ENCODE measurements at regions not wholly inside any gene's neighbourhood (a gene's known extent, or its start where the extent isn't known, plus 50 kb on each side); places are given as distances from the start of the nearest gene placed in this dataset.

DNA sequence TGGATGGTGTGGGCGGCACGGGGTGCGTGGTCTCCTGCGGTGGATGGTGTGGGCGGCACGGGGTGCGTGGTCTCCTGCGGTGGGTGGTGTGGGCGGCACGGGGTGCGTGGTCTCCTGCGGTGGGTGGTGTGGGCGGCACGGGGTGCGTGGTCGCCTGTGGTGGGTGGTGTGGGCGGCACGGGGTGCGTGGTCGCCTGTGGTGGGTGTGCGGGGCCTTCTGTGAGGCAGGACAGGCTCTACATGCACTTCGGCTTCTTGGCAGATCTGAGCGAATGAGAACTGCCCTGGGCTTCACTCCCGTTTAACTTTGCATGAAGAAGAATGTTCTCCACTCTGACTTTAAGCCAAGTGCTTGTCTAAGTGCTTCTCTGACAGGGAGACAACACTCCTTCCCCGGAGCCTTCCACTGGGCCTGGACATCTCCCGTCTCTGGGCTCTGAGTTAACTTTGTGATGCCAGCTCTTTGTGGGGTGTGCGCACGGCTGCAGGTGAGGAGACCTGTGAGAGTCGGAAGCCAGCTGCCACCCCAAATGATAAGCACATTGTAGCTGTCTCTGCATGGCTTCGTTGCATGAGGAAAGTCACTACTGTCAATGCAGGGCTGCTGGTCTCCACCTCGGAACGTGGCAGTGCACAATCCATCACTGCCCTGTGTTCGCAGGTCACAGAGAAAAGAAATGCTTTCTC is 244.8 kb downstream of the DLL1 start:
- no peaks in the 10 kb centered on the region for H3K9me3 ChIP-seq (ENCODE audit: control insufficient read depth, low read length)
- H3K27ac ChIP-seq (ENCODE audit: low read length): peak overlapping the region; percentile 71
- H3K4me3 ChIP-seq (ENCODE audit: low read length): no peak overlapping the region
- DNase-seq (no peak), ATAC-seq (no peak)
- 78% methylated on average over 33 of the region's 33 CpGs for WGBS
- intact Hi-C loops (cut with DNase I): loop anchor here in 2 of 4 donors (10.0 kb wide), 1 partner anchor 239 kb away; no protein-coding TSS in a partner anchor
- H3K27me3 ChIP-seq (ENCODE audit: control insufficient read depth, insufficient read depth): no peaks in the 10 kb centered on the region
- peaks cover 6% of the 10 kb centered on the region for H3K4me1 ChIP-seq (ENCODE audit: control insufficient read depth, insufficient read depth, low read length)

DNA sequence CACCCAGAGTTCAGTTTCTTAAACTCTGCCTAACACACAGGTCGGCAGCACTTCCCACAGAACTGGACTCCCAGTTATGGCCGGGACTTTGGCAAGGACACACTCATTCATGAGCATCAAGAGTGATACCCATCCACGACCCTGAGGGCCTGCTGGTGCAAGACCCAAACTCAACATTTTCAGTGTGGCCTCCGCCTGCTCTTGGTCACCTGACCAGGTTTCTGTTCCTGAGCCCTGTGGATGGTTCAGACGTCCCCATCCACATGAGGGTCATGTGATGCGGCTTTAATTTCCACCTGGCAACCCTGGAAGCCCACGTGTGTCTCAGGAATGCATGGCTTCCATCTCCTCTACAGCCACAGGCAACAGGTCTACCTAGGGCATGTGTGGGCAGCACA is 245.3 kb downstream of the DLL1 start:
- Histone ChIP-seq H3K27ac (ENCODE audit: low read length) (peak overlapping the region; percentile 71), H3K27me3 (ENCODE audit: control insufficient read depth, insufficient read depth) (no peaks in the 10 kb centered on the region), H3K9me3 (ENCODE audit: control insufficient read depth, low read length) (no peaks in the 10 kb centered on the region), H3K4me3 (ENCODE audit: low read length) (no peak overlapping the region), H3K4me1 (ENCODE audit: control insufficient read depth, insufficient read depth, low read length) (peaks cover 6% of the 10 kb centered on the region)
- intact Hi-C loops (cut with DNase I): loop anchor here in 2 of 4 donors (10.0 kb wide), 1 partner anchor 239 kb away; no protein-coding TSS in a partner anchor
- ATAC-seq: no peak
- DNase-seq: no peak
- WGBS: 84% methylated on average over 7 of the region's 7 CpGs

DNA sequence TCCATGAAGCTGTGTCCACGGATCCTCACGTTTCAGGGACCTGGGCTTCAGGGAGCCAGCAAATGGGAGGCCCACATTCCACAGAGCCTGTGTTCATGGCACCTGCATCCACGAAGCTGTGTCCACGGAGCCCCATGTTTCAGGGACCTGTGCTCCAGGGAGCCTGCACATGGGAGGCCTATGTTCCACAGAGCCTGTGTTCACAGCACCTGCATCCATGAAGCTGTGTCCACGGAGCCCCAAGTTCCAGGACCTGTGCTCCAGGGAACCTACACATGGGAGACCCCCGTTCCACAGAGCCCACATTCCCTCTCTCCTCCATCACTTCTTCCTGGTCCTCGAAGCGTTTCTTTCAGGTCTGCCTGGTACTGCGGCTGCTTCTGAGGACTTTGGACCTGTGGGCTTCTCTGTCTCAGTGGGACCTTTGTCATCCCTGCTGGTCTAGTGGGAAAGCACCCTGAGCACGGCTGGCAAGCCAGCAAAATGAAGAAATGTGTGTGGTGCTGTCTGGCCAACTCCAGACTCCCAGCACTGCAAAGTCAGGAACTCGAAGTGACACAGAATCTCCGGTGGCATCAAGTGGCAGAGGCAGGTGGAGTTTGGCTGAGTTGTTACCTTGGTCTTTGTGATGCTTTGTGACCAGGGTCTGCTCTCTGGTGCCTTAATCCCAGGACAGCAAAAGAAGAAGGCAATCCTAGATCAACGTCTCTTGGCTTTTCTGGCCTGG is 245.9 kb downstream of the DLL1 start:
- Histone ChIP-seq H3K27ac (ENCODE audit: low read length) (peak overlapping the region; percentile 71), H3K4me1 (ENCODE audit: control insufficient read depth, insufficient read depth, low read length) (peaks cover 6% of the 10 kb centered on the region), H3K9me3 (ENCODE audit: control insufficient read depth, low read length) (no peaks in the 10 kb centered on the region), H3K4me3 (ENCODE audit: low read length) (no peak overlapping the region), H3K27me3 (ENCODE audit: control insufficient read depth, insufficient read depth) (no peaks in the 10 kb centered on the region)
- WGBS: 87% methylated on average over 13 of the region's 13 CpGs
- ATAC-seq (no peak), DNase-seq (no peak)
- intact Hi-C loops (cut with DNase I): loop anchor here in 2 of 4 donors (5.0 to 10.0 kb wide), 2 partner anchors 240 to 477 kb away; no protein-coding TSS in a partner anchor

DNA sequence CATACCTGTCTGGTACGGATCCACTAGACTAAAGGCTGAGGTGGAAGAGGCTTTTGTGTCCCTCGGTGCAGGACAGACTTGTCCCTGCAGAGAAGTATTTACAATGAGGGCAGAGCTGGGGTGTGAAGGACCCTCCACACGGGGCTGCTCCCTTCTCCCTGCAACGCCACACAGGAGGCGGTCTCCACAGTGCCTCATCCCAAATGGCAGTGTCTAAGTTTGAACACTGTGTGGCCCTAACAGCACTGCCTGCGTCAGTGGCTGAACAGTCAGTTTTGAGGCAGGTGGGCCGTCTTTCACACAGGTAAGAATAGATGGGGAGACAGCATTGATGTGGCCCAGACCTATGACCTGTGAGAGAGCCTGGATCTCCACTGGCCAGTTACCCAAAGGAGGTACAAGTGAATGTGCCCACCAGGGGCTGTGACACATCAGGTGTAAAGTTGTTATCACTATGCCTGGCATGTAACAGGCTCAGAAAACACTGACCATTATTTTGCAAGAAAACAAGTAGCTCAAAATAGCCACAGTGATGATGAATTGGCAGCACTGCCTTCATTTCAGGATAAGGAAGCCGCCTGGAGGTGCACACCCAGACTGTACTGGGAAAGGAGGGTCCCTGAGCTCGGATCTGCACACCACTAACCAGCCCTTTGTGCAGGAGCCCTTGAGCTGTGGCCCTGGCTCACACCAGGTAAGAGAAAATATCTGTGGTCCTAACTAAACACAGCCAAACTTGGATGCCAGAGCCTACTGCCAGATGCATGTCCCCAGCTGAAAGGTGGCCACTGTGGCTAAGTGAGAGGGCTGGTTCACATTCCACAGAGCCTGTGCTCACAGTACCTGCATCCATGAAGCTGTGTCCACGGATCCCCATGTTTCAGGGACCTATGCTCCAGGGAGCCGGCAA is 246.7 kb downstream of the DLL1 start:
- DNase-seq (no peak), ATAC-seq (peak; percentile 42 to 64)
- H3K4me3 ChIP-seq (ENCODE audit: low read length): no peak overlapping the region
- WGBS: 66% methylated on average over 11 of the region's 11 CpGs
- no peaks in the 10 kb centered on the region for H3K9me3 ChIP-seq (ENCODE audit: control insufficient read depth, low read length)
- no peaks in the 10 kb centered on the region for H3K27me3 ChIP-seq (ENCODE audit: control insufficient read depth, insufficient read depth)
- H3K27ac ChIP-seq (ENCODE audit: low read length): peak overlapping the region; percentile 71
- peaks cover 6% of the 10 kb centered on the region for H3K4me1 ChIP-seq (ENCODE audit: control insufficient read depth, insufficient read depth, low read length)
- intact Hi-C loops (cut with DNase I): loop anchor here in 2 of 4 donors (5.0 to 10.0 kb wide), 2 partner anchors 241 to 478 kb away; no protein-coding TSS in a partner anchor

DNA sequence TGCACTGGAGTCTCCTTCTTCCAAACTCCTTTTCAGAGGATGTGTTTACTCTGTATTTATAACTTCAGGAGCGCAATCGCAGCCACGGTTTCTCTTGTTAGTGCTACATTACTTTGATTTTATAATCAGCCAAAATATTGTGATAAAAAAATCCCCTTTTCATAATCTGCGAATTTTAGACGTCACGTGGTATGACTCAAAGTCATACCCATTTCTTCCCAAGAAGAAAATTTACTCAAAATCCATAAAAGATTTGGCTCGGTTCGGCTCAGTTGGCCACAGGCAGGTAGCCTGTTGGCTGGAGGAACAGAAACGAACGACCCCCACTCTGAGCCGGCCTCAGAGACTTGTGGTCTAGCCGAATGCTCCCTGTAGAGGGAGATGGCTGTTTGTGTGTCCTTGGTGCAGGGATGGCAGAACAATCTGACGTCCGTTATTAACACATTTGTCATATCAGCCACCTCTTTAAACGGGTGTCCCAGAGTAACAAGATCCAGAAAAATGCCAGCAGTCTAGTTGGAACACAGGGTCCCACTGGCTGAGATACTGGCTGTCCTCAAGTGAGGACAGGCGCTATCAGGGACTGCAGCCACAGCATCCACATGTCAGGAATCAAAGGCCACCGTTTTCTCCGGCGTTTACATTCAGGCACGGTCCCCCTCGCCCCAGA is 247.6 kb downstream of the DLL1 start:
- no peaks in the 10 kb centered on the region for H3K27me3 ChIP-seq (ENCODE audit: control insufficient read depth, insufficient read depth)
- intact Hi-C loops (cut with DNase I): loop anchor here in 2 of 4 donors (5.0 to 10.0 kb wide), 2 partner anchors 242 to 479 kb away; no protein-coding TSS in a partner anchor
- H3K27ac ChIP-seq (ENCODE audit: low read length): peak overlapping the region; percentile 79
- H3K4me1 ChIP-seq (ENCODE audit: control insufficient read depth, insufficient read depth, low read length): peaks cover 6% of the 10 kb centered on the region
- H3K9me3 ChIP-seq (ENCODE audit: control insufficient read depth, low read length): no peaks in the 10 kb centered on the region
- WGBS: 62% methylated on average over 21 of the region's 21 CpGs
- no peak for DNase-seq
- H3K4me3 ChIP-seq (ENCODE audit: low read length): no peak overlapping the region
- ATAC-seq: peak; percentile 83 to 84

DNA sequence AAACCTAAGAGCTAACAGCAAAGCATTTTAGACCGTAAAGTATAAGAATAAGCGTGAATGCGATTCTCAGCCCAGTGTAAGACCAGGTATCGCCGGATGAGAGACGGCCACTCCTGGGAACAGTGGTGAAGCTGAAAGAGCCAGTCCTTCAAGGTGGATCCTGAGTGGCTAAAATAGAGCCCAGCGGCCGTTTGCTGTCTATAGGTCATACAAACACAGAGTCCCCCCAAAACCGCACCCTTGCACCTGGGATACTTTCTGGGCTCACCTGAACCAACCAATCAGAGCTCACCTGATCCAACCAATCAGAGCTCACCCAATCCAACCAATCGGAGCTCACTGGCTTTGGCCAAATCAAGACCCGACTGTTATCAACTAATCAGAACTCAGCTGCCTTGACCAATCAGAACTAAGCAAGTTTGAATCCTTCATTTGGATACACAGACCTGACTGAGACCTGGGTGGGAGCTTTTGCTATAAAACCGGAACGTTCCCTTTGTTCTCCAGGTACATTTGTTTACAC is 248.2 kb downstream of the DLL1 start:
- WGBS: 93% methylated on average over 13 of the region's 13 CpGs
- no peak for DNase-seq
- Histone ChIP-seq H3K4me3 (ENCODE audit: low read length) (no peak overlapping the region), H3K27ac (ENCODE audit: low read length) (peak overlapping the region; percentile 79), H3K4me1 (ENCODE audit: control insufficient read depth, insufficient read depth, low read length) (peaks cover 6% of the 10 kb centered on the region), H3K27me3 (ENCODE audit: control insufficient read depth, insufficient read depth) (no peaks in the 10 kb centered on the region), H3K9me3 (ENCODE audit: control insufficient read depth, low read length) (no peaks in the 10 kb centered on the region)
- ATAC-seq: no peak
- intact Hi-C loops (cut with DNase I): loop anchor here in 2 of 4 donors (5.0 to 10.0 kb wide), 2 partner anchors 242 to 480 kb away; no protein-coding TSS in a partner anchor

DNA sequence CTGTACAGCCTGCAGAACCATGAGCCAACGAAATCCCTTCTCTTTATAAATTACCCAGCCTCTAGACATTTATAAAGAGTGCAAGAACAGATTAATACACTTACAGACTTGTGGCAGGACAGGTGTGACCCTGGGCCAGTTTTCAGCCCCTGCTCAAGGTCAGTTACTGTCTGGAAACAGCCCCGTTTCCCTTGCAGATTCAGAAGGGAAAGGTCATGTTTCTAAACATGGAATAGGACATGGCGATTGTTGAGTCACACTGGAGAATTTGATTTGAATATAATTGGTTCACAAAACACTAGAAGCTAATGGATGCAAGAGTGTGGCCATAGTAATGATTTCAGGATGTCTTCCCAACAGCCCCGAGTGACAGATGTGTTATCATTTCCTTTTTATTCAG is 248.8 kb downstream of the DLL1 start:
- H3K27ac ChIP-seq (ENCODE audit: low read length): peak overlapping the region; percentile 79
- peak in 1 of 2 donors; percentile 18 for ATAC-seq

DNA sequence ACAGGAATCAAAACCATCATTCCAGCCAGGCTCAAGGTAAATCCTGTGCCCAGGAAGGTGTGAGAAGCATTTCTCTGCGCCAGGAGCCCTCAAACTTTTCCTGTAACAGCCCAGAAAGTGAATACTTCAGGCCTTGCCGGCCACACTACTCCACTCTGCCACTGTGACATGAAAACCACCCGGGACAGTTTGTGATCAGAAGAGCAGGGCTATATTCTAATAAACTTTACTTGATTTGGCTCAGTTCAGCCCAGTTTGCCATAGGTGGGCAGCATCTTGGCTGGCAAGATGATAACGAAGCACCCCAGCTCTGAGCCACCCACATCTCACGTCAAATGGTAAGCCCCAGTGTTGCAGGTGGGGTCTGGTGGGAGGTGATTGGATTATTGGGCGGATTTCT is 249.4 kb downstream of the DLL1 start:
- intact Hi-C loops (cut with DNase I): loop anchor here in 2 of 4 donors (5.0 to 10.0 kb wide), 2 partner anchors 243 to 481 kb away; no protein-coding TSS in a partner anchor
- no peaks in the 10 kb centered on the region for H3K9me3 ChIP-seq (ENCODE audit: control insufficient read depth, low read length)
- WGBS: 90% methylated on average over 6 of the region's 6 CpGs
- H3K27ac ChIP-seq (ENCODE audit: low read length): peak overlapping the region; percentile 79
- no peak overlapping the region for H3K4me3 ChIP-seq (ENCODE audit: low read length)
- peaks cover 4% of the 10 kb centered on the region for H3K4me1 ChIP-seq (ENCODE audit: control insufficient read depth, insufficient read depth, low read length)
- no peaks in the 10 kb centered on the region for H3K27me3 ChIP-seq (ENCODE audit: control insufficient read depth, insufficient read depth)
- no peak for ATAC-seq
- no peak for DNase-seq

More for the DNA sequence above, 248.8 kb downstream of the DLL1 start:
- intact Hi-C loops (cut with DNase I): loop anchor here in 2 of 4 donors (5.0 to 10.0 kb wide), 2 partner anchors 243 to 480 kb away; no protein-coding TSS in a partner anchor
- Histone ChIP-seq H3K9me3 (ENCODE audit: control insufficient read depth, low read length) (no peaks in the 10 kb centered on the region), H3K27me3 (ENCODE audit: control insufficient read depth, insufficient read depth) (no peaks in the 10 kb centered on the region), H3K4me3 (ENCODE audit: low read length) (no peak overlapping the region), H3K4me1 (ENCODE audit: control insufficient read depth, insufficient read depth, low read length) (peaks cover 4% of the 10 kb centered on the region)
- 46% methylated on average over 4 of the region's 4 CpGs for WGBS
- DNase-seq: no peak

DNA sequence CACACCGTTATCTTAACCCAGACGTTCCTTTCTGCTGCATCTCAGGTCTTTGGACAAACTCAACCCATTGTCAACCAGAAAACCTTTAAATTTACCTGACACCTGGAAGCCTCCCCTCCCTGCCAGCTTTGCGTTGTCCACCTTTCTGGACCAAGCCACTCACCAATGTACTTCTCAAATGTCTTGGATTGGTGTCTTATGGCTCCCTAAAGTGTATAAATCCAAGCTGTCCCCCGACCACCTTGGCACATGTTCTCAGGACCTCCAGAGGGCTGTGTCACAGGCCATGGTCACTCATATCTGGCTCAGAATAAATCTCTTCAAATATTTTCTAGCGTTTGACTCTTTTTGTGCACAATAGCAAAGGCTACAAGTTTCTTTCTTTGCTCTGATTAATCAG is 250.0 kb downstream of the DLL1 start:
- 64% methylated on average over 5 of the region's 5 CpGs for WGBS
- Histone ChIP-seq H3K4me1 (ENCODE audit: control insufficient read depth, insufficient read depth, low read length) (peaks cover 4% of the 10 kb centered on the region), H3K9me3 (ENCODE audit: control insufficient read depth, low read length) (no peaks in the 10 kb centered on the region), H3K4me3 (ENCODE audit: low read length) (no peak overlapping the region), H3K27ac (ENCODE audit: low read length) (no peak overlapping the region), H3K27me3 (ENCODE audit: control insufficient read depth, insufficient read depth) (no peaks in the 10 kb centered on the region)
- ATAC-seq (no peak), DNase-seq (no peak)
- intact Hi-C loops (cut with DNase I): loop anchor here in 2 of 4 donors (5.0 to 10.0 kb wide), 2 partner anchors 244 to 481 kb away; no protein-coding TSS in a partner anchor

DNA sequence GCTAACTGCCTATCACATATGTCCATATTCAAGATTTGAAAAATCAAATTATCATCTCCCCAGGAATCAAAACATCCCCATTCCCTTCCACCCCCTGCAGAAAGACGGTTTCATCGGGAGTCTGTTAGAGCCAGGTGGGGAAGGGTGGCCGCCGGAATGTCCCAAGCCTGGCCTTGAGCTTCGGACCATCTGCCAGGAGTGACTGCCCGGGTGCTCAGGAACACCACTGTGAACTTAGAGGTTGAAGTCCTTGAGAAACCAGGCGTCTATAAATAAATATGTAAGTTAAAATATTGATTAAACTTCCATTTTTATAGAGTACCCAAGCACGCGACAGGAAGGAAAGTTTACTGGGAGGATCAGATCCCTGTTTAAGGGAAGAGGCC is 250.8 kb downstream of the DLL1 start:
- intact Hi-C loops (cut with DNase I): loop anchor here in 2 of 4 donors (5.0 to 10.0 kb wide), 2 partner anchors 245 to 482 kb away; no protein-coding TSS in a partner anchor
- DNase-seq: peak in 1 of 3 donors; percentile 4
- 91% methylated on average over 9 of the region's 9 CpGs for WGBS

More for the DNA sequence above, 250.8 kb downstream of the DLL1 start:
- Histone ChIP-seq H3K27ac (ENCODE audit: low read length) (no peak overlapping the region), H3K27me3 (ENCODE audit: control insufficient read depth, insufficient read depth) (no peaks in the 10 kb centered on the region), H3K9me3 (ENCODE audit: control insufficient read depth, low read length) (no peaks in the 10 kb centered on the region), H3K4me3 (ENCODE audit: low read length) (no peak overlapping the region), H3K4me1 (ENCODE audit: control insufficient read depth, insufficient read depth, low read length) (no peaks in the 10 kb centered on the region)
- ATAC-seq: no peak

Data from right cardiac atrium (tissue), 5 donors.